ENCODE measurements at regions not wholly inside any gene's neighbourhood (a gene's known extent, or its start where the extent isn't known, plus 50 kb on each side); places are given as distances from the start of the nearest gene placed in this dataset.

DNA sequence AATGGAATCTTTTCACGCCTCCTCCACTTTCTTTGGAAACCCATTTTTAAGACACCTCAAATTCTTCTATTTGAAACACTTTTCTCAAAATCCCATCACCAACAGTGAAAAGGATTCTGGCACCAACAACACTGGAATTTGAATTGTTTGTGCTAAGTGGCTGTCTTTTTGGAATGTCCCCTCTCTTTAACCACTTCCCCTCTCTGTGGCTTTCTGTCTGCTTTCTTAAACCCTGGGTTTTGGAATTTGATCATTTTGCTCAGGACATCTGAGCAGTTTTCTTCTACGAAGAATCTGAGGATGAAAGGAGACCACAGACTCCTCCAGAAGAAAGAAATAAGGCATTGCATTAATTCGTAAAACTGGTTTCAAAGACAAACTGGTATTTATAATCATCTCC is 89.0 kb downstream of the MXRA5 start:
- intact Hi-C loops (cut with DNase I, micrococcal nuclease) = no loop called here
- no peak for ATAC-seq
- no peak for DNase-seq

DNA sequence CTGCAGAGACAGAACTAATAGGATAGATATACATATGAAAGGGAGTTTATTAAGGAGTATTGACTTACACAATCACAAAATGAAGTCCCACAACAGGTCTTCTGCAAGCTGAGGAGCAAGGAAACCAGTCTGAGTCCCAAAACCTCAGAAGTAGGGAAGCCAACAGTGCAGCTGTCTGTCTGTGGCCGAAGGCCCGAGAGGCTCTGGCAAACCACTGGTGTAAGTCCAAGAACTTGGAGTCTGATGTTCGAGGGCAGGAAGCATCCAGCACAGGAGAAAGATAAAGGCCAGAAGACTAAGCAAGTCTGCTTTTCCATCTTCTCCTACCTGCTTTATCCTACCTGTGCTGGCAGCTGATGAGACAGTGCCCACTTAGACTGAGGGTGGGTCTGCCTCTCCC is 89.6 kb downstream of the MXRA5 start:
- intact Hi-C loops (cut with DNase I, micrococcal nuclease) = no loop called here
- no peak for DNase-seq
- ATAC-seq = no peak

DNA sequence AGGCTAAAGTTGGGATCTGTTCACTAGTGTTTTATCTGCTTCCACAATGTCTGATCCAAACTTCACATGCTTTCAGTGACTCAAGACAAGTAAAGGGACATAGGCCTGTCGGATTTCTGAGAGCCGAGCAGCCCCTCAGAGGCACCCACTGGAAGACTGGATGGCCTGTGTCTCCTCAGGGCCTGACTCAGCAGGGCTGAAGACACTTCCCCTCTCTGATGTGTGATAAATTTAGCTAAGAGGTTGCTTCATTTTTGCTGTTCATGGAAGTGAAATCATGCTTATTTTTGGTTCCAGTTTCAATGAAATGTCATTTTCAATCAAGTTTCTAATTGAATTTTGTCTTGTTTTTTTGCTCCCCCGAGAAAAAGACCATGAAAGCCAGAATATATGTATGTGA is 93.7 kb downstream of the MXRA5 start:
- ATAC-seq = no peak
- intact Hi-C loops (cut with DNase I, micrococcal nuclease) = no loop called here
- no peak for DNase-seq

DNA sequence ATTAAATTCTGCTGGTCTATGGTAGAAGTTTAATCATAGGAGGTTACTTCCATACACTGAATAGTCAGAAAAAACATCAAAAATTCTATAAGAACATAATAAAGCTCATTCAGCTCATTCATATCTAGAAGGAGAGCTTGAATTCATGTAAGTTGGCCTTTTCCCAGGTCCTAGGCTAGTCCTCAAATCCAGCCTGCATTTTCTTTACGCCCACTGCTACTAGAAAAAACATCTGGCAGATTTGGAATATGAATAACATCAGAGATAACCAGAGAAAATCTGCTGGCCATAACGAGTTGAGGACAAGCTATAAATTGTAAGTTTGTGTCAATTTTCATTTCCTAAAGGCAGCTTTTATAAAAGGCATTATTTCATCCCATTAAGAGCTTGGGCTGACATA is 95.5 kb downstream of the MXRA5 start:
- intact Hi-C loops (cut with DNase I, micrococcal nuclease) = no loop called here
- no peak for ATAC-seq
- DNase-seq = no peak

DNA sequence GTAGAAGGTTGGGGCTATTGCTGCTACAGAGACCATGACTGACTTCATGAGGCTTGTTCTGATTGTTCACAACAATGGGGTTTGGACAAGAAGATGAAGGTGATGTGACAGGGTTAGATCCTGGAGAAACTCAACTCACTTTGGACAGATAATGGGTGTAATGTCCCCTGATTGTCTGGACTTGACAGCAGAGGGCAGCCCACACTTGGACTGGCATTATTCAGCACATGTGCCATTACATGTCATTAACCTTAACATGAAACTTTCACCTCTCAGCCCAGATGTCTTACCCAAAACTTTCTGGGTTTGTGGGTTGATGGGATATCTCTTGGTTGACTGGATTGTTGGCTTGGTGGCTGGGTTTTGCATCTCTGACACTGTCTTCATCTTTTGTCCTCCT is 101.5 kb downstream of the MXRA5 start:
- intact Hi-C loops (cut with DNase I, micrococcal nuclease) = no loop called here
- no peak for ATAC-seq

DNA sequence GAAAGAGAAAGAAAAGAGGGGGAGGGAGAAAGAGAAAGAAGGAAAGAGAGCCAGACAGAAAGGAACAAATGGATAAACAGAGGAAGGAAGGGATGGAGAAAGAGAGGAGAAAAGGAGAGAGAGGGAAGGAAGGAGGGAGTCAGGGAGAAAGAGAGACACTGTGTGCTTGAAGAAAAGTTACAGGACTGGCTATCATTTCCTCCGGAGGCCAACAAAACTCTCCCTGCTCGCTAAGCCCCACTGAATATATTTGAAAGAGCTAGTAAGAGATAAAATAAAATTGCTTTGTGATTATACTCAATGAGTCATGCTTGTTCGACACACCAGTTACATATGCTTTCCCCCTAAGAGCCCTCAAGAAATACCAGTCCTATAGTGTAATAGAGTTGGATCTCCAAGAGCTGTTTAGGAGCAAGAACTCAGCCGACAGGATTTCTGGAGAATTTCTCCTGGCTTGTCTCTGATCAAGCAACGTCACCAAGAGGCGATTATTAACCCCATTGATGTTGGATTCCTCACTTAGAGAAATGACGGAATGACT is 102.2 kb downstream of the MXRA5 start:
- no peak for ATAC-seq
- intact Hi-C loops (cut with DNase I, micrococcal nuclease) = no loop called here
- DNase-seq = no peak

More for the DNA sequence above, 101.5 kb downstream of the MXRA5 start:
- DNase-seq = no peak

DNA sequence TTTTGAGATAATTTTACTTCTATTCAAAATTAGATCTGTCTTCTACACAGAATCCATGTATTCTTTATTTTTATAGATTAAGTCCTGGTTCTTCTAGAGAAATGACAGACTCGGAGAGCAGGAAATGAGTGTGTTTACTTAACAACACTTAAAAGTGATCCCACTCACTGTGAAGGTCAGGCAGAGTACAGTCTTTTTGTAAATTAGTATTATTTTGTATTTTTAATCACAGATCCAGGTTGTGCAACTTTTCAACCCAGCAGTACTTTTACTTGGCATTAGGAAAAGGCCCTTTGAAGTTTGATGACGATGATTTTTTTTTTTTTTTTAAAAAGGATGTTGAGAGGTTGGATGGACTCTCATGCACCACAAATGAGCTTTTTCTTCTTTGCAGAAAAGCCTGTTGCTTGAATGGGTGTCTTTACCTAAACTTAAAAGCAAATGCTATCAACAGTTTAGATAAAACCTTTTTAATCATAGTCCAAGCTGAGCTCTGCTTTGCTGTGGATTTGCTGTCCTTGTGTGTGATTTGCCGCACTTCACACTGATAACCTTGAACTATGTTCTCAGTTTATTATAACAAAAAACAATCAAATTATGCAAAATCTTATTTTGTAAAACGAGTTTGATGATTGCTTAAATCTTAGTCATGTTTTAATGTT is 114.1 kb downstream of the MXRA5 start:
- intact Hi-C loops (cut with DNase I, micrococcal nuclease) = no loop called here
- ATAC-seq (no peak), DNase-seq (no peak)

DNA sequence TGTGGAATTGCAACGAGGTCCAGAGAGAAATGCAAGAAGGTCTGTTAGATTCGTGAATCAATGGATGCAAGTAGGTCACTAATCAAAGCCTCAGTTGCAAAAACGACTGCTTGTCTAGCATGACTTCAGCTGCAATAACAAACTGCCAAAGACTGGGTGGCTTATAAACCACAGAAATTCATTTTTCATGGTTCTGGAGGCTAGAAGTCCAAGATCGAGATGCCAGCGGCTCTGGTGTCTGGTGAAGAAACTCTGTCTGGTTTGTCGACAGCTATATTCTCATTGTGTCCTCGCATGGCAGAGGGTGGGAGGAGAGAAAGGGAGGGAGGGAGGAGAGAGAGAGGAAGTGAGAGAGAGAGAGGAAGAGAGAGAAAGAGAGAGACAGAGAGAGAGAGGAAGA is 114.7 kb downstream of the MXRA5 start:
- DNase-seq (no peak), ATAC-seq (no peak)
- intact Hi-C loops (cut with DNase I, micrococcal nuclease) = no loop called here

DNA sequence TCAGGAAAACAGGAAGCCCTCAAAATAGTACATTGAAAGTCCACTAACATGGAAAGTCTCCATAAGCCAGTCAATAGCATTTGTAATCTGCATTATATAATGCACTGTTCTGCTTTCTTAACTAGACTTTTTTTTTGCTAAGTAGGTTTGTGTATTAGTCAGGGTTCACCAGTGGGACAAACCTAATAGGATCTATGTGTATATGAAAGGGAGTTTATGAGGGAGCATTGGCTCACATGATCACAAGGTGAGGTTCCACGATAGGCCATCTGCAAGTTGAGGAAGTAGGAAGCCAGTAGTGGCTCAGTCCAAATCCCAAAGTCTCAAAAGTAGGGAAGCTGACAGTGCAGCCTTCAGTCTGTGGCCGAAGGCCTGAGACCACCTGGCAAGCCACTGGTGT is 116.0 kb downstream of the MXRA5 start:
- ATAC-seq = no peak
- intact Hi-C loops (cut with DNase I, micrococcal nuclease) = no loop called here
- DNase-seq = no peak

DNA sequence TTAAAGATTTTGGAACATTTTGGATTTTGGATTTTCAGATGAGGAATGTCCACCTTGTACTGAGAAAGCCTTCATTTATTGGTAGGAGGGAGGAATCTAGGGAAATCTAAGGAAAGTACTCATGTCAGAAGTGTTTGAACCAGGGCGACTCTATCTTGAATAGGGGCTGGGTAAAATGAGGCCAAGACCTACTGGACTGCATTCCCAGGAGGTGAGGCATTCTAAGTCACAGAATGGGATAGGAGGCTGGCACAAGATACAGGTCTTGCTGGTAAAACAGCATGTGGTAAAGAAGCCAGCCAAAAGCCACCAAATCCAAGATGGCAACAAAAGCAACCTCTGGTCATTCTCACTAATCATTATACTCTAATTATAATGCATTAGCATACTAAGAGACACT is 118.9 kb downstream of the MXRA5 start:
- no peak for DNase-seq
- ATAC-seq = no peak
- intact Hi-C loops (cut with DNase I, micrococcal nuclease) = no loop called here

DNA sequence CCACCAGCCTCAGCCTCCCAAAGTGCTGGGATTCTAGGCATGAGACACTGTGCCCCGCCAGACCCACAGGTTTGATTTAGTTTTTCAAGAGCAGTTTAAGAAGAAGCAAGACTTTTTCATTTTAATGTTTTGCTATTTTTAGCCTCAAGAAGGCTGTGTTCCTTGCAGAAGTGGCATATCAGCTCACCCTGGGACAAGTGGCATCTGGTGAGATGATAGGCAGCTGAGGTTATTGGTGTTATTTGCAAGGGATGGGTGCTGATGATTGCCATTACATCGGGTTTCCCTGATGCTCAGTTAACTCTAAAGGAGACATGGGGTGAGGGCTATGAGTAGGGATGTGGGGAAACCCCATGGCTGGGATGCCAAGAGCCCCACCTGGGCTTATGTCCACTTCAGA is 120.4 kb downstream of the MXRA5 start:
- no peak for ATAC-seq
- DNase-seq = no peak
- intact Hi-C loops (cut with DNase I, micrococcal nuclease) = no loop called here

DNA sequence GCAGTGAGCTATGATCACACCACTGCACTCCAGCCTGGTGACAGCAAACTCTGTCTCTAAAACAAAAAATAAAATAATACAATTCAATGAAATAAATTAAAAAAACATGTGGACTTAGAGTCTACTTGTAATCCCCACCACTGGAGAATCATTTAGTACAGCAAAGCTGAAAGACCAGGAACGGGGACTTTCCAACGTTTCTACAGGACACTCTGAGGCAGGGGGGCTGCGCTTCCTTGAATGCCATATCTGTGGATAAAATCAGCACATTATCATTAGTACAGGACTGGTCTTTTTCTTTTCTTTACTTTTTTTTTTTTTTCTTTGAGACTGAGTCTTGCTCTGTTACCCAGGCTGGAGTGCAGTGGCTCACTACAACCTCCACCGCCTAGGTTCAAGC is 124.8 kb downstream of the MXRA5 start:
- ATAC-seq (no peak), DNase-seq (no peak)
- intact Hi-C loops (cut with DNase I, micrococcal nuclease) = no loop called here

DNA sequence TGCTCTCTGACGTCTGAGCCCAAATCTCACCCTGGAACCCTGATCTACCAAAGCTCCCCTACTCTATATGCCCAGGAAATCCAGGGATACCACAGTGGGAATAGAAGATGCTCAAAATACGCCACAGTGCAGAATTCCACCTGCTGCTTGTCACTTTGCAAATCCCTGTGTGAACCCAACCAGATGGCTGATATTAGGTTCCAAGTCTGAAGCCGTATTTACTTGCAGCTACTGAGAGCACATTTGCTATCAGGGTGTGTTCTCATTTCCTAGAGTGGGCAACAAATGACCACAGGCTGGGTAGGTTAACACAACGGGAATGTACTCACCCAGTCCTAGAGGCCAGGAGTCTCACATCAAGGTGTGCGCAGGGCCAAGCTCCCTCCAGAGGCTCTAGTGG is 126.8 kb downstream of the MXRA5 start:
- DNase-seq (no peak), ATAC-seq (no peak)
- intact Hi-C loops (cut with DNase I, micrococcal nuclease) = no loop called here

DNA sequence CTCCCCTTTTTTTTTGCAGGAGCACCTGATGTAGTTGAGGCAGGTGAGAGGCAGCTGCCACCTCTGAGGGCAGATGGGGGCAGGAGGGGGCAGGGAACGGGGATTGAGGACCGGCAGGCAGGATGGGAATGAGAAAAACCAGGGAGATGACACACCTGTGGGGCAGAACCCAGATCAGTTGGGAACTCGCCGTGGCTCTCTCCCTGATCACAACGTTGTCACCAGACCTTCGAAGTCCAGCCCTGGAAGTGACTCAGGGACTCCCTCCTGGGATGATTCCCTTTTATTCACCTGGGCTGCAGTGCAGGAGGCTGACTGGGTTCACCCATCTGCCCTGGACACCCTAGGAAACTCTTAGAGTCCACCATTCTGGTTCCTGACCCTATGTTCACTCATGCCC is 127.2 kb downstream of the MXRA5 start:
- ATAC-seq (no peak), DNase-seq (no peak)
- intact Hi-C loops (cut with DNase I, micrococcal nuclease) = no loop called here

DNA sequence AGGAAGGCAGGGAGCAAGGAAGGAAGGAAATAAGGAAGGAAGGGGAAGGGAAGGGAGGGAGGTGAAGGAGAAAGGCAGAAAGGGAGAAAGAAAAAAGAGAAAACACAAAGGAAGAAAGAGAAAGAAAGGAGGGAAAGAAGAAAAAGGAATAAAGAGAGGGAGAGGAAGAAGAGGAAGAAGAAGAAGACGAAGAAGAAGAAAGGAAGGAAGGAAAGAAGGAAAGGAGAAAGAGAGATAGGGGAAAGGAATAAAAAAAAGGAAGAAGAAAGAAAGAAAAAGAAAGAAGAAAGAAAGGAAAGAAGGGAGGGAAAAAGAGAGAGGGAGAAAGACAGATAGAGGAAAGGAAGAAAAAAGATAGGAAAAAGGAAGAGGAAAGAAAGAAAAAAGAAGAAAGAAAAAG is 128.0 kb downstream of the MXRA5 start:
- intact Hi-C loops (cut with DNase I, micrococcal nuclease) = no loop called here
- ATAC-seq (no peak), DNase-seq (no peak)

DNA sequence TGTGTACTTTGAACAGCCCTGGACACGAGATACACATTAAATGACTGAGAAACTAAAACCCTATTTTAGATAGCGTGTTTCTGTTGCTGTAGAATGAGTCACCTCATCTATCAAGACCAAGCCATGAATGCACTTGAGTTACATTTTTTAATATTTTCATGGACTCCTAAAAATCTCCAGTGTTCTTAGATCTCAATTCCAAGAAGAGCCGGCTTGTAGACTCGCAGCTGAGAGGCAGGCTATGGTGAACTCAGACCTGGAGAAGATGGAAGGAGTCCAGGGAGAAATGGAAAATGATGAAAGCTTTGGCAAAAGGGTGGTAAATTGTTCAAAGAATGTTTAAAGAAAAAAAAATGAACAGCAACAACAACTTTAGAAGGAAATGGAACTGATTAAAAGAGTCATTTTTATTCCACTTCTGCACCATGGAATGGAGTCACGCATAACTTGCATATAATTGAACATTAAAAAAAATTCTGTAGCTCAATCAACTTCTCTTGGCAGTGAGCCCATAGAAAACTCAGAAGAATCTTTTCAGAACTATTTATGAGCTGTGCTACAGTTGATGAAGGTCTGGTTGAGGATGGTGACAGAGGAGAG is 129.8 kb downstream of the MXRA5 start:
- DNase-seq (no peak), ATAC-seq (no peak)
- intact Hi-C loops (cut with DNase I, micrococcal nuclease) = no loop called here

DNA sequence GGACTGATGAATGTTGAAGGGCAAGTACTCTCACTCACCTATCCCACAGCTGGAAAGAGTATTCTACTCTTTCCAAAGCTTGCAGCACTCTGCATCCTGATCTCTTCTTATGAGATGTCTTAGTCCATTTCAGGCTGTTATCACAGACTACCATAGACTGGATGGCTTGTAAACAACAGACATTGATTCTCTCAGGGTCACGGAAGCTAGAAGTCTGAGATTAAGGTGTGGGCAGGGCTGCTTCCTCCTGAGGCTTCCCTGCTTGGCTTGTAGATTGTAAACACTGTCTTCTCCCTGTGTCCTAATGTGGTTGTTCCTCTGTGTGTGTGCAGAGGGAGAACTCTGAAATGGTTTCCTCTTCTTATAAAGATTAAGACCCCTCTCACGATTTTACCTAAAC is 131.2 kb downstream of the MXRA5 start:
- ATAC-seq (no peak), DNase-seq (no peak)
- intact Hi-C loops (cut with DNase I, micrococcal nuclease) = no loop called here

DNA sequence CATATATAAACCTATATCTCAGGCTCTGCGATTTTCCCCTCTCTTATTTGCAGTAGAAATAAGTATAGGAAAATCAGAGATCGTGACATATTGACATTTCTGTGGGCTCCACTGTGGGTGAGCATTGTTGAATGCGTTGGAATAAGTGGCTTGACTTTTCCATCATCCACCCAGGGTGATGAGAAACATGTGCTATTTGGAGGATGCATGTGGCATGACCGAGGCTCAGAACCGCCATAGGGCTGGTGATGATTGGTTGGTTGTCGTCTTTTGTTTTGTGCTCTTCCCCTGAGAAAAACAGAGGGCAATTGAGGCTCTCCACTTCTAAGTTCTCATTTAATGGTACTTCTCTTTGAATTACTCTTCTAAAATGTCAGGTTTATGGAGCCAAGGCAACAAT is 140.1 kb downstream of the MXRA5 start:
- intact Hi-C loops (cut with DNase I, micrococcal nuclease) = no loop called here
- DNase-seq (no peak), ATAC-seq (no peak)

DNA sequence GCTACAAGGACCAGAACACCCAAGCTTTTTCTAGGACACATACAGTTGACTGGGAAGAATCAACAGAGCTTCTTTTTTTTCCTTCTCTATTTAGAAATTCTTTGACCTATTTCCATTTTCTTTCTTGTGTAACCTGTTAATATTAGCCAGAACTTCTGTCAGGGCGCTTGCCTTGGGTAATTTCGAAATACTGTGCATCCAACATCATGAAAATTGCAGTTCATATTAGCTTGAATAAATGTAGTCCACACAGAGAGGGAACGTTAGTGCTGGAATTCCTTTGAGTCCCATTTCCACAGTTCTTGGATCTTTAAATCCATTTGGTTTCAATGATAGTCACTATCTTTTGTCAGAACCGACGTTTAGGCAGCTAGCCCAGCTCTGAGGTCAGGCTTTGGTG is 141.8 kb downstream of the MXRA5 start:
- intact Hi-C loops (cut with DNase I, micrococcal nuclease) = no loop called here
- no peak for DNase-seq
- no peak for ATAC-seq

DNA sequence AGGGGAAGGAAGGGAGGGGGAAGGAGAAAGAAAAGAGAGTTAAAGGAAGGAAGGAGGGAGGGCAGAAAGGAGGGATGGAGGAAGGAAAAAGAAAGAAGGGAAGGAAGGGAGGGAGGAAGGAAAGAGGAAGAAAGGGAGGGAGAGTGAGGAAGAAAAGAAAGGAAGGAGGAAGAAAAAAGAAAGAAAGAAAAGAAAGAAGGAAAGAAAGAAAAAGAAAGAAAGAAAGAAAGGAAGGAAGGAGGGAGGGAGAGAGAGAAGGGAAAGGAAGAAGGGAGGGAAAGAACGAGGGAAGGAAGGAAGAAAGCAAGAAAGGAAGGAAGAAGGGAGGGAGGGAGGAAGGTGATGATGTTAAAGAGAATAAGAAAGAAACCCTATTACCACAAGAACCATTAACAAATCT is 150.6 kb downstream of the MXRA5 start:
- intact Hi-C loops (cut with DNase I, micrococcal nuclease) = no loop called here
- ATAC-seq (no peak), DNase-seq (no peak)

DNA sequence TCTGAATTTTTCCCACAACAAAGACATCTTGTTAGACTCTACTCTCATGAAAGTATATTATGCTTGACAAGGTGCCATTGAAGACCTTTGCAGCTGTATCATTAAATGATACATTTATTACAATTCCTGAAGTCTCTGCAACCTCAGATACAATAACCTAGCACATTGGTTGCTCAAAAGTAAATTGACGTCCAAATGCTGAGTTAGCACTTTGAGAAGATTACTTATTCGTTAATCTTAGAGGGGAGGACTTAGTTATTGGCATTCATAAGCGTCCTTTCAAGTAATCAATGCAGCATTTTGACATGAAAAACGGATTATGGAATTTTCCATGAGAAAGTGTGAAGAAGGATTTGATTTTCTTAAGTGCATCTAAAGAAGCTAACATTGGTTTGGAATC is 151.6 kb downstream of the ARSF start:
- ATAC-seq (no peak), DNase-seq (no peak)
- intact Hi-C loops (cut with DNase I, micrococcal nuclease) = no loop called here

Measured in left colon (tissue), 2 donors.